Suprapubic skin (tissue), 4 donors: ENCODE measurements at regions not wholly inside any gene's neighbourhood (a gene's known extent, or its start where the extent isn't known, plus 50 kb on each side); places are given as distances from the start of the nearest gene placed in this dataset.

Source experiments
- POLR2A ChIP-seq, 2 donors: fragments of 450-650 bp; IDR thresholded peaks; one replicate each; pipeline ENCODE4 v1.6.1; 2017; ENCODE audit warnings: antibody characterized with exemption in 2 of 2, mild to moderate bottlenecking in 2 of 2, moderate library complexity in 2 of 2
- POLR2AphosphoS5 ChIP-seq, 3 donors: sonication (generic); formaldehyde crosslinking; IDR thresholded peaks; one replicate each; pipeline ENCODE4 v1.6.1; 2017; ENCODE audit warnings: antibody characterized with exemption in 3 of 3
- TF ChIP-seq, protein P1 (sequence below), 2 donors: fragments of 200-600 bp in 1 of 2; fragments of 450-650 bp in 1 of 2; sonication (generic) in 1 of 2; IDR thresholded peaks; one replicate each; pipeline ENCODE4 v1.5.1; 2016 to 2019; ENCODE audit warnings: antibody characterized with exemption in 2 of 2, mild to moderate bottlenecking in 1 of 2, moderate library complexity in 1 of 2

DNA sequence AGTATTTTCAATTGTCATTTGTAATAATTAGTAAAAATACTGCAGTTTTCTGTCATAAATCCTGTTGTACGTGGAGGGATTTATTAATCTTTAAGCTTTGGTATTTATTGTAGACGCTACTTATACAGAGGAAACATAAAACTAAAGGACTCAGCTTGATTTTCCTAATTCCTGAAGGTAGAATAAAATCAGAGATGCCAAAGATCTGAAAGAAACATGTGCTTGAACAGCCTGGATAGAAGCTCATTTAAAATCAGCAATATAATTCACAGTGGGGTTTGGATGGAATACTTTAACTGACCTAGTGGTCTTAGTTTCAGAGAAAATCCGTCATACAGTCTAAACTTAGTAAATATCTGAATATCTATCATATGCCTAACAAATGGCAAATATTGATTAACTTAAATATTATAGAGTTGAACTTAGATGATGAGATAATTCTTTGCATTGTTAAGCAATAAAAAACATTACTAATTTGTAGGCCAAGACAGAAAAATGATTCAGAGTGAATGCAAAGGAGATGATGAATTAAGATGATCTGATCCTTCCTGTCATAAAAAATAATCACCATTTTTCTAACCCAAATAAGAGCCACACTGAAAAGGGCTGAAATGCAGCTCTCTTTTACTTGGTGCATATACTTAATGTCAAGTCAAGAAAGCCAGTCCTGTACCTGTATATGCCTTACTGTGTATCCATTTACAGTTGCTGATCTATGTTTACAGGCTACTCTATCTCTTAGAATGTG is 397.1 kb upstream of the DCN start:
- TF ChIP-seq, protein P1, sequence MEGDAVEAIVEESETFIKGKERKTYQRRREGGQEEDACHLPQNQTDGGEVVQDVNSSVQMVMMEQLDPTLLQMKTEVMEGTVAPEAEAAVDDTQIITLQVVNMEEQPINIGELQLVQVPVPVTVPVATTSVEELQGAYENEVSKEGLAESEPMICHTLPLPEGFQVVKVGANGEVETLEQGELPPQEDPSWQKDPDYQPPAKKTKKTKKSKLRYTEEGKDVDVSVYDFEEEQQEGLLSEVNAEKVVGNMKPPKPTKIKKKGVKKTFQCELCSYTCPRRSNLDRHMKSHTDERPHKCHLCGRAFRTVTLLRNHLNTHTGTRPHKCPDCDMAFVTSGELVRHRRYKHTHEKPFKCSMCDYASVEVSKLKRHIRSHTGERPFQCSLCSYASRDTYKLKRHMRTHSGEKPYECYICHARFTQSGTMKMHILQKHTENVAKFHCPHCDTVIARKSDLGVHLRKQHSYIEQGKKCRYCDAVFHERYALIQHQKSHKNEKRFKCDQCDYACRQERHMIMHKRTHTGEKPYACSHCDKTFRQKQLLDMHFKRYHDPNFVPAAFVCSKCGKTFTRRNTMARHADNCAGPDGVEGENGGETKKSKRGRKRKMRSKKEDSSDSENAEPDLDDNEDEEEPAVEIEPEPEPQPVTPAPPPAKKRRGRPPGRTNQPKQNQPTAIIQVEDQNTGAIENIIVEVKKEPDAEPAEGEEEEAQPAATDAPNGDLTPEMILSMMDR (IDR thresholded peaks at IDR 0.05), result no peak
- no peak for TF ChIP-seq POLR2AphosphoS5 (IDR thresholded peaks at IDR 0.05)
- TF ChIP-seq POLR2A (IDR thresholded peaks at IDR 0.05), result no peak
